ENCODE measurements at regions not wholly inside any gene's neighbourhood (a gene's known extent, or its start where the extent isn't known, plus 50 kb on each side); places are given as distances from the start of the nearest gene placed in this dataset.

DNA sequence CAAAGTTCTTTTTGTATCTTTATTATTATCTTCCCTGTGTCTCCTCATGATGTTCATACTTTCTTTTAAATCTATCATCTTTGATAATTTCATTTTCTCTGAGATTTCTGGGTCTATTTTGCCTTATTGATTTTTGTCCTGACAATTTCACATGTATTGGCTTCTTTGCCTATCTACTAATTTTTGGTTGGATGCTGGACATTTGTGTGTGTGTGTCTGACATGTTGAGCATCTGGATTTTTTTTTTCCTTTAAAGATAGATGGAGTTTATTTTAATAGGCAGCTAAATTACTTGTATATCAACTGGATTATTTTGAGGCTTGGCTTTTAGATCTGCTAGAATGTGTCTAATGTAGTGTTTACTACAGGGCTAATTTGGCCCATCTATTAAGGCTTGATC, 178.0 kb upstream of the MOCS2 start:
- no peak for TF ChIP-seq CTCF (IDR thresholded peaks at IDR 0.05)
- TF ChIP-seq POLR2A (IDR thresholded peaks at IDR 0.05): no peak

Measured in prostate gland (tissue), 2 donors.